Nephron progenitor cell (in vitro differentiated cells): ENCODE measurements at regions not wholly inside any gene's neighbourhood (a gene's known extent, or its start where the extent isn't known, plus 50 kb on each side); places are given as distances from the start of the nearest gene placed in this dataset.
"Not testable (repeated sequence)": the region's sequence is repeated elsewhere in the genome, so short reads cannot be mapped to it uniquely, and the experiment has no call there.

Experiments used
- DNase-seq: peaks from one replicate; pipeline ENCODE4 v3.0.0; 2021
- H3K27ac Mint-ChIP-seq: 2 replicates; pipeline ENCODE4 v1.8.0; 2021; ENCODE audit warnings: mild to moderate bottlenecking, moderate library complexity, mixed read lengths
- H3K27me3 Mint-ChIP-seq: 2 replicates; pipeline ENCODE4 v1.8.0; 2021; ENCODE audit warnings: mild to moderate bottlenecking, low read depth, mixed read lengths; ENCODE audit not compliant: poor library complexity
- H3K36me3 Mint-ChIP-seq: 2 replicates; pipeline ENCODE4 v1.8.0; 2021; ENCODE audit warnings: low read depth, mixed read lengths
- H3K4me1 Mint-ChIP-seq: 2 replicates; pipeline ENCODE4 v1.8.0; 2021; ENCODE audit warnings: mixed read lengths
- H3K4me3 Mint-ChIP-seq: 2 replicates; pipeline ENCODE4 v1.8.0; 2021; ENCODE audit warnings: mild to moderate bottlenecking, moderate library complexity, mixed read lengths
- H3K9me3 Mint-ChIP-seq: 2 replicates; pipeline ENCODE4 v1.8.0; 2021; ENCODE audit warnings: mild to moderate bottlenecking, moderate library complexity, mixed read lengths
- CTCF ChIP-seq: fragments of 200-600 bp; sonication (generic); IDR thresholded peaks from 2 replicates; pipeline ENCODE4 v1.5.0; 2021; ENCODE audit warnings: antibody characterized with exemption

GRCh38 chr5:27784317-27784716 is 745.9 kb upstream of the CDH9 start:
- no peak overlapping the region for H3K4me3 Mint-ChIP-seq
- no peak for TF ChIP-seq CTCF
- no peaks in the 10 kb centered on the region for H3K9me3 Mint-ChIP-seq
- no peaks in the 10 kb centered on the region for H3K4me1 Mint-ChIP-seq
- no peaks in the 10 kb centered on the region for H3K36me3 Mint-ChIP-seq
- DNase-seq, result no peak
- H3K27ac Mint-ChIP-seq, result no peak overlapping the region
- H3K27me3 Mint-ChIP-seq, result no peaks in the 10 kb centered on the region

- no peak for DNase-seq
- no peak for TF ChIP-seq CTCF
- Mint-ChIP-seq H3K4me1 (no peaks in the 10 kb centered on the region), H3K36me3 (no peaks in the 10 kb centered on the region), H3K27me3 (no peaks in the 10 kb centered on the region), H3K4me3 (no peak overlapping the region), H3K27ac (no peak overlapping the region), H3K9me3 (no peaks in the 10 kb centered on the region)
These were observed 739.7 kb upstream of the CDH9 start for GRCh38 chr5:27778121-27778520.

- no peak for TF ChIP-seq CTCF
- H3K9me3 Mint-ChIP-seq, result no peaks in the 10 kb centered on the region
- H3K27ac Mint-ChIP-seq, result no peak overlapping the region
- H3K4me1 Mint-ChIP-seq, result no peaks in the 10 kb centered on the region
- H3K27me3 Mint-ChIP-seq, result peaks cover 3% of the 10 kb centered on the region
- no peaks in the 10 kb centered on the region for H3K36me3 Mint-ChIP-seq
- DNase-seq, result no peak
- H3K4me3 Mint-ChIP-seq, result no peak overlapping the region
These were observed 735.2 kb upstream of the CDH9 start for GRCh38 chr5:27773636-27774035.

GRCh38 chr5:27773166-27773565 is 734.8 kb upstream of the CDH9 start:
- no peak overlapping the region for H3K27ac Mint-ChIP-seq
- no peak for TF ChIP-seq CTCF
- no peaks in the 10 kb centered on the region for H3K4me1 Mint-ChIP-seq
- H3K36me3 Mint-ChIP-seq, result no peaks in the 10 kb centered on the region
- no peak overlapping the region for H3K4me3 Mint-ChIP-seq
- H3K27me3 Mint-ChIP-seq, result peaks cover 3% of the 10 kb centered on the region
- no peaks in the 10 kb centered on the region for H3K9me3 Mint-ChIP-seq
- no peak for DNase-seq

- H3K4me3 Mint-ChIP-seq, result no peak overlapping the region
- peaks cover 6% of the 10 kb centered on the region for H3K27me3 Mint-ChIP-seq
- no peaks in the 10 kb centered on the region for H3K36me3 Mint-ChIP-seq
- no peak overlapping the region for H3K27ac Mint-ChIP-seq
- no peak for DNase-seq
- no peaks in the 10 kb centered on the region for H3K9me3 Mint-ChIP-seq
- TF ChIP-seq CTCF, result no peak
- no peaks in the 10 kb centered on the region for H3K4me1 Mint-ChIP-seq
These were observed 731.5 kb upstream of the CDH9 start for GRCh38 chr5:27769748-27770402.

GRCh38 chr5:27748847-27749246 is 710.5 kb upstream of the CDH9 start:
- H3K4me3 Mint-ChIP-seq, result no peak overlapping the region
- peaks cover 4% of the 10 kb centered on the region for H3K36me3 Mint-ChIP-seq
- no peaks in the 10 kb centered on the region for H3K27me3 Mint-ChIP-seq
- no peak overlapping the region for H3K27ac Mint-ChIP-seq
- H3K9me3 Mint-ChIP-seq, result peaks cover 12% of the 10 kb centered on the region
- no peak for TF ChIP-seq CTCF
- no peaks in the 10 kb centered on the region for H3K4me1 Mint-ChIP-seq
- no peak for DNase-seq

- H3K36me3 Mint-ChIP-seq, DNase-seq, H3K4me3 Mint-ChIP-seq, H3K27ac Mint-ChIP-seq, H3K27me3 Mint-ChIP-seq, H3K4me1 Mint-ChIP-seq: not testable (repeated sequence)
- peaks cover 15% of the 10 kb centered on the region for H3K9me3 Mint-ChIP-seq
These were observed 705.1 kb upstream of the CDH9 start for GRCh38 chr5:27743383-27743979.
